NB4 (cell line): ENCODE measurements at regions not wholly inside any gene's neighbourhood (a gene's known extent, or its start where the extent isn't known, plus 50 kb on each side); places are given as distances from the start of the nearest gene placed in this dataset.

Experiments used
- MYC ChIP-seq: IDR thresholded peaks from 2 replicates; pipeline ENCODE4 v1.6.1; 2011; ENCODE audit warnings: low read depth, low read length
- POLR2A ChIP-seq: IDR thresholded peaks from 2 replicates; pipeline ENCODE4 v1.6.1; 2011; ENCODE audit warnings: mild to moderate bottlenecking; ENCODE audit not compliant: insufficient read length; ENCODE audit errors: extremely low read depth
- TF ChIP-seq, protein P1 (sequence below): IDR thresholded peaks from one replicate; pipeline ENCODE4 v1.5.1; 2012; ENCODE audit warnings: low read depth, low read length
- TF ChIP-seq, protein P2 (sequence below): IDR thresholded peaks from 2 replicates; pipeline ENCODE4 v1.6.1; 2011; ENCODE audit warnings: low read depth, low read length

DNA sequence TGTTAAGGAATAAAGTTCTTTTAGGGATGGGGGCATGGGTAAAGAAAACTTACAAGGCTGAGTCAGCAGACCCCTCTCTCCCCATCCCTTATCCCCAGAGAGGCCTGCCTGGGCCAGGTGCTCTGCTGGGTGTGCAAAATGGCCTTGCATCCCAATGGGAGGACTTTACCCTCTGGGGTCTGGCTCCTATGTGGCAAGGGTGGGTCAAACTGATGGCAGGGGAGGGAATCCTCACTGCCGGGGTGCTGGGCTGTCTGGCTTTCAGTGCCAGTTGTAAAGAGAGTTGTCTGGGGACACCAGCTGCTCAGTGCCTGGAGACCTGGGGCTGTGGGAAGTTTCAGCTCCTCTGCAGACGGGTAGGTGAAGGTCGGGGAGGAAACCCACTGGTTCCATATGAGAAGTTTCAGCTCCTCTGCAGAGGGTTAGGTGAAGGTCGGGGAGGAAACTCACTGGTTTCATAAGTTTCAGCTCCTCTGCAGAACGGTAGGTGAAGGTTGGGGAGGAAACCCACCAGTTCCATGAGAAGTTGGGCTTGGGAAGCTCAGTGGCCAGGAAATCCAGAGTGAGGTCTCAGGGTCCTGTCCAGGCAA is 127.2 kb upstream of the PODXL start:
- TF ChIP-seq, protein P1, sequence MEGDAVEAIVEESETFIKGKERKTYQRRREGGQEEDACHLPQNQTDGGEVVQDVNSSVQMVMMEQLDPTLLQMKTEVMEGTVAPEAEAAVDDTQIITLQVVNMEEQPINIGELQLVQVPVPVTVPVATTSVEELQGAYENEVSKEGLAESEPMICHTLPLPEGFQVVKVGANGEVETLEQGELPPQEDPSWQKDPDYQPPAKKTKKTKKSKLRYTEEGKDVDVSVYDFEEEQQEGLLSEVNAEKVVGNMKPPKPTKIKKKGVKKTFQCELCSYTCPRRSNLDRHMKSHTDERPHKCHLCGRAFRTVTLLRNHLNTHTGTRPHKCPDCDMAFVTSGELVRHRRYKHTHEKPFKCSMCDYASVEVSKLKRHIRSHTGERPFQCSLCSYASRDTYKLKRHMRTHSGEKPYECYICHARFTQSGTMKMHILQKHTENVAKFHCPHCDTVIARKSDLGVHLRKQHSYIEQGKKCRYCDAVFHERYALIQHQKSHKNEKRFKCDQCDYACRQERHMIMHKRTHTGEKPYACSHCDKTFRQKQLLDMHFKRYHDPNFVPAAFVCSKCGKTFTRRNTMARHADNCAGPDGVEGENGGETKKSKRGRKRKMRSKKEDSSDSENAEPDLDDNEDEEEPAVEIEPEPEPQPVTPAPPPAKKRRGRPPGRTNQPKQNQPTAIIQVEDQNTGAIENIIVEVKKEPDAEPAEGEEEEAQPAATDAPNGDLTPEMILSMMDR: no peak
- no peak for TF ChIP-seq POLR2A
- TF ChIP-seq, protein P2, sequence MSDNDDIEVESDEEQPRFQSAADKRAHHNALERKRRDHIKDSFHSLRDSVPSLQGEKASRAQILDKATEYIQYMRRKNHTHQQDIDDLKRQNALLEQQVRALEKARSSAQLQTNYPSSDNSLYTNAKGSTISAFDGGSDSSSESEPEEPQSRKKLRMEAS: no peak
- no peak for TF ChIP-seq MYC
